Hepatocyte (in vitro differentiated cells): ENCODE measurements at regions not wholly inside any gene's neighbourhood (a gene's known extent, or its start where the extent isn't known, plus 50 kb on each side); places are given as distances from the start of the nearest gene placed in this dataset.

Source experiments
- CTCF ChIP-seq: fragments of 200-600 bp; sonication (generic); IDR thresholded peaks from 2 replicates; pipeline ENCODE4 v1.5.1; 2016; ENCODE audit warnings: antibody characterized with exemption, mild to moderate bottlenecking; ENCODE audit not compliant: poor library complexity
- EZH2 ChIP-seq: fragments of 200-600 bp; sonication (generic); IDR thresholded peaks from 2 replicates; pipeline ENCODE4 v1.6.1; 2016; ENCODE audit warnings: antibody characterized with exemption, mild to moderate bottlenecking, borderline replicate concordance
- EZH2phosphoT487 ChIP-seq: fragments of 200-600 bp; sonication (generic); IDR thresholded peaks from one replicate; pipeline ENCODE4 v1.6.1; 2018; ENCODE audit warnings: antibody characterized with exemption, mild to moderate bottlenecking, low read depth, moderate library complexity; ENCODE audit not compliant: unreplicated experiment, severe bottlenecking

- TF ChIP-seq CTCF = no peak
- TF ChIP-seq EZH2 = no peak
- no peak for TF ChIP-seq EZH2phosphoT487
Measured at GRCh38 chr12:86551146-86551571, 295.0 kb upstream of the MGAT4C start.
